Endothelial cell of umbilical vein (primary cell): ENCODE measurements at regions not wholly inside any gene's neighbourhood (a gene's known extent, or its start where the extent isn't known, plus 50 kb on each side); places are given as distances from the start of the nearest gene placed in this dataset.

Source experiments
- CTCF ChIP-seq, 2 donors: IDR thresholded peaks; 1 replicate in 1 of 2; 2 replicates in 1 of 2; pipeline ENCODE4 v1.5.1; 2011; ENCODE audit warnings: low read length in 2 of 2, mild to moderate bottlenecking in 2 of 2, moderate library complexity in 2 of 2, control low read depth in 1 of 2, inconsistent platforms in 1 of 2, low read depth in 1 of 2; ENCODE audit not compliant: insufficient read depth in 1 of 2; ENCODE audit errors: extremely low read depth in 1 of 2
- EZH2 ChIP-seq: IDR thresholded peaks from 2 replicates; pipeline ENCODE4 v1.6.1; 2012; ENCODE audit warnings: borderline replicate concordance, low read depth, mild to moderate bottlenecking, moderate library complexity, low read length, inconsistent platforms; ENCODE audit not compliant: severe bottlenecking
- FOS ChIP-seq: IDR thresholded peaks from 2 replicates; pipeline ENCODE4 v1.6.1; 2011; ENCODE audit warnings: mild to moderate bottlenecking, low read length, moderate library complexity, borderline replicate concordance; ENCODE audit not compliant: insufficient read depth
- JUN ChIP-seq: IDR thresholded peaks from 2 replicates; pipeline ENCODE4 v1.6.1; 2011; ENCODE audit warnings: borderline replicate concordance, low read depth; ENCODE audit not compliant: insufficient read length, insufficient read depth
- MAX ChIP-seq: IDR thresholded peaks from 2 replicates; pipeline ENCODE4 v1.6.1; 2011; ENCODE audit not compliant: insufficient read depth, insufficient read length
- POLR2A ChIP-seq: IDR thresholded peaks from 2 replicates; pipeline ENCODE4 v1.6.1; 2012; ENCODE audit warnings: low read depth, mild to moderate bottlenecking, control low read depth, low read length

- TF ChIP-seq CTCF (IDR thresholded peaks at IDR 0.05; ENCODE audit: extremely low read depth in 1 of 2, insufficient read depth in 1 of 2, low read depth in 1 of 2, low read length in 2 of 2), result no peak
- no peak for TF ChIP-seq POLR2A
- peak; percentile 42 for TF ChIP-seq FOS
- TF ChIP-seq EZH2, result no peak
- TF ChIP-seq MAX, result no peak
- no peak for TF ChIP-seq JUN
Observed at GRCh38 chr11:116109228-116109627, 605.0 kb upstream of the CADM1 start.
